ENCODE measurements at regions not wholly inside any gene's neighbourhood (a gene's known extent, or its start where the extent isn't known, plus 50 kb on each side); places are given as distances from the start of the nearest gene placed in this dataset.

DNA sequence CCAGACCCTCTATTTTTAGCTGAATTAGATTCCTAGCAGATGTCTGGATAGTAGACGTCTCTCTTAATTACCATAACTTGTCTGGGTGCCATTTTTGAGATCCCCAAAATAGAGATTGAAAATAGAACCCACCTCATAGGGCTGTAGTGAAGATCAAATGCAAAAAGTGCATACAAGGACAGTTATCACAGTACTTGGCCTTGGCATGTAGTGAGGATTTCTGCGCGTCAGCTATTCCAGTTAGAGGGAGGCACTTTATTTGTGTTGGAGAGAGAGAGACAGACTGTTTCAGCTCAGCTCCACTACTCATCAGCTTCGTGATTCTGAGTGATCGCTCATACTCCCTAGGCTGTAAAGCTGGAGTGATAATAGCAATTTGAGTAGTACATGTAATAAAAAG lies 59.6 kb upstream of the CDH13 start:
- in situ Hi-C loops (cut with MboI; ENCODE audit: low pct_unique_long_range_greater_than_20kb, low sequenced_read_pairs), result no loop called here
- DNase-seq, result no peak

DNA sequence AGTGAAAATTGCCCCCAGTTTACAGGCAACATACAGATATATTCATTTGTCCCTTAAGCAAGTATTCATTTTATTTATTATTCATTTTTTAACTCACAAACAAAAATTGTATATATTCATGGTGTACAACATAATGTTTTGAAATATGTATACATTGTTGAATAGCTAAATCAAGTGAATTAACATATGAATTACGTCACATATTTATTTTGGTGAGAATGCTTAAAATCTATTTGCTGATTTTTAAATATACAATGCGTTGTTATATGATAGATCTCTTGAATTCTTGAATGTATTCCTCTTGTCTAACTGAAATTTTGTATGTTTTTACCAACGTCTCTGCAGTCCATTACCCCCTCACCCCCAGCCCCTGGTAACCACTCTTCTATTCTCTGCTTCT lies 63.4 kb upstream of the CDH13 start:
- in situ Hi-C loops (cut with MboI; ENCODE audit: low pct_unique_long_range_greater_than_20kb, low sequenced_read_pairs), result no loop called here

GRCh38 chr16:82562183-82562683 lies 64.5 kb upstream of the CDH13 start:
- in situ Hi-C loops (cut with MboI; ENCODE audit: low pct_unique_long_range_greater_than_20kb, low sequenced_read_pairs), result no loop called here
- DNase-seq, result no peak

More for the DNA sequence above, 63.4 kb upstream of the CDH13 start:
- no peak for DNase-seq

DNA sequence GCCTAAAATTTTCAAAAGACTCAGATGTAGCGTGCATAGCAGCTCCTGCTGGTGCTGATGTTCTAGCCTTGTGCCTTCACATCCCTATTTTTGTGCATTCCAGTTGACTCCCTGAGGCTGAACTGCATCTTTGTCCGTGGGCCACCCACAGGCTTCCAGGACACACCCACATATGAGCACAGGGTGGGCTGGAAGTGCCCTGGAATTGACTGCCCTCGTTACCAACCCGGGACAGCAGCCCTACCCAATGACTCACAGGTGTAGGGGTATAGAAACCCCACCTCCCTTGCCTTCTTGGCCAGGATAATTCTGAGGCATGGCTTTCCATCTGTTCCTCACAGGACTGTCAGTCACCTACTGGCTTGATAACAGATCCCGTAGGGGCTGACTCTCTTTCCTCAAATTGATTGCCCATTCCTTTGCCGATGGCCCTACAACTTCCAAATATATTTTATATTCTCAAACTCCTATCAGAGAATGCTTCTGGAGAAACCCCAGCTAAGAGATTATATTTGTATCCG lies 65.9 kb upstream of the CDH13 start:
- in situ Hi-C loops (cut with MboI; ENCODE audit: low pct_unique_long_range_greater_than_20kb, low sequenced_read_pairs), result no loop called here
- DNase-seq, result no peak

- no peak for DNase-seq
Observed at GRCh38 chr16:82544378-82545160, 82.2 kb upstream of the CDH13 start.

DNA sequence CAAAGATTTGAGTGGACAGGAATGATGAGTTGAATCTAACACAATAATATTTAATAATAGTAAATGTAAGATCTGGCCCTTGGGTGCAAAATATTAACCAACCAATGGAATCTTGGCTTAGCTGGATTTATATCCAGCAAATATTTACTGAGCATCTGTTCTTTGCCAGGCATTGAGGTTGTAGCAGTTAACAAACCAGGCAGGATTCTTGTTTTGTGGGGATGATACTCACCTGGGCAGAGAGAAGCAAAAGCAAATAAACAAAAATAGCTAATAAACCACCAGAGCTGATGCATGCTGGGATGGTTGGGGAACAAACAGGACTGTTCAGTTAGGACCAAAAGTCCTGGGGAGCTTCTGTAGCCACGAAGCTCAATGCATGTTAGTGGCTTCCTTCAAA lies 84.1 kb upstream of the CDH13 start:
- in situ Hi-C loops (cut with MboI; ENCODE audit: low pct_unique_long_range_greater_than_20kb, low sequenced_read_pairs), result no loop called here
- DNase-seq, result no peak

More at GRCh38 chr16:82544378-82545160, 82.2 kb upstream of the CDH13 start:
- in situ Hi-C loops (cut with MboI; ENCODE audit: low pct_unique_long_range_greater_than_20kb, low sequenced_read_pairs), result no loop called here

- no peak for DNase-seq
- in situ Hi-C loops (cut with MboI; ENCODE audit: low pct_unique_long_range_greater_than_20kb, low sequenced_read_pairs), result no loop called here
Observed at GRCh38 chr16:82541103-82541502, 85.7 kb upstream of the CDH13 start.

GRCh38 chr16:82535764-82536163 lies 91.0 kb upstream of the CDH13 start:
- DNase-seq, result no peak
- in situ Hi-C loops (cut with MboI; ENCODE audit: low pct_unique_long_range_greater_than_20kb, low sequenced_read_pairs), result no loop called here

DNA sequence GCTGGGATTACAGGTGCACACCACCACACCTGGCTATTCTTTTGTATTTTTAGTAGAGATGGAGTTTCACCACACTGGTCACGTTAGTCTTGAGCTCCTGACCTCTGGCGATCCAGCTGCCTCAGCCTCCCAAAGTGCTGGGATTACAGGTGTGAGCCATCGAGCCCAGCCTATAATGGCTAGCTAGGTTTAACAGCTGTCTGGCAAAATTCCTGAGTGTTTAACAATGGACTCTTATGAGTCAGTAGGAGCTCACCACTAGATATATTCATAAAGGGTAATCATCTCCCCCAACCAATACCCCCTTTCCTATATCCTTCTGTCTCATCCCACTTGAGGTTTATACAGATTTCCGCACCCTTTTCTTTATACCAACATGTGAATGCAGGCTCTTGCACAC lies 91.5 kb upstream of the CDH13 start:
- DNase-seq, result no peak
- in situ Hi-C loops (cut with MboI; ENCODE audit: low pct_unique_long_range_greater_than_20kb, low sequenced_read_pairs), result no loop called here

DNA sequence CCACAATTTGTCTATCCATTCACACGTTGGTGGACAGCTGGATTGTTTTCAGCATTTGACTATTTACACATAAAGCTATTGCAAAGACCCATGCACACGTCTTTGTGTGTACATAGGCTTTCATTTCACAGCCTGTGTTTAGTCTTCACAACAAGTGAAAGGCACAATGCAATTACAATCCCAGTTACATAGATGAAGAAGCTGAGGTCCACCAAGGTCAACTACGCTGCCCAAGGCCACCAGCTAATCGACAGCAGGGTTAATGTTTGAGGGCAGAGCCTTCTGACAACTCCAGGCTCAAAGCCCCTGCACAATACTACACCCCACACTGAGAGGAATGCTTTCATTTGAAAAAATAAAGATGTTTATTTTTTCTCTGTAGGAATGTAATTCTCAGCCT lies 93.6 kb upstream of the CDH13 start:
- in situ Hi-C loops (cut with MboI; ENCODE audit: low pct_unique_long_range_greater_than_20kb, low sequenced_read_pairs), result no loop called here
- DNase-seq, result no peak

DNA sequence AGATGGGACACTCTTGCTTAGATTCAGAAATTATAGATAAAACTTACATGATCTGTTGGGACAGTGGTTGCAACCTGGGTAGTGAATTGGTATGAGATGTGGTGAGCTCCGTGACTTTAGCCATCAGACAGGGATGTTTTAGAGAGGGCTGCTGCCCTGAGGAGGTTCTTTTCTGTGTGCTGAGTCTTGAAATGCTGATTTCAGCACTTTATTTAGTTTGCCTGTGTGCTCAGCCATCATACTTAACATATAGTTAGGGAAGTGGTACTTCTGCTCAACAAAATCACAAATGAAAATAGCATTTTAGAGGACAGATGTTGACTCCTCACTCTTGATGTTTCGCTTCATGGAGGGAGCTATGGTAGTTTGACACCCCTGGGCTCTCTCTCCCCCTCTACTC lies 95.9 kb upstream of the CDH13 start:
- DNase-seq, result no peak

DNA sequence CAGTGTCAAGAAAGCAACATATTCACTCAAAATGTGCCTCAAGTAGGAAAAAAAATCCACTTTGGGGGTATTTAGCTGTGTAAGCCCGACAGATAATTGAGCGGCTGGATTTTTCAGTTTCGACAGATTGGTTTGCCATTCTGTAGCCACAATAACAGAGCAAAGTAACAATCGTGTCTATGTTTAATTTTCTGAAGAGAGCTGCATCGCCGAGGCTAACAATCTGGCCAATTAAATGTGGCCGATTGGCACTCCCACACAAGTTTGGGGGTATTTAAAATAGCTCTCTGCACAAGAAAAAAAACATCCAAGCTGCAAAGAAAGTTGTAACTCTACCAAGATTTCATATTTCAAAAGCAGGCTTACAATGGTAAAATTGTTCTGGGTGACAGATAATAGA lies 99.7 kb upstream of the CDH13 start:
- DNase-seq, result no peak
- in situ Hi-C loops (cut with MboI; ENCODE audit: low pct_unique_long_range_greater_than_20kb, low sequenced_read_pairs), result no loop called here

More for the DNA sequence above, 95.9 kb upstream of the CDH13 start:
- in situ Hi-C loops (cut with MboI; ENCODE audit: low pct_unique_long_range_greater_than_20kb, low sequenced_read_pairs), result no loop called here

DNA sequence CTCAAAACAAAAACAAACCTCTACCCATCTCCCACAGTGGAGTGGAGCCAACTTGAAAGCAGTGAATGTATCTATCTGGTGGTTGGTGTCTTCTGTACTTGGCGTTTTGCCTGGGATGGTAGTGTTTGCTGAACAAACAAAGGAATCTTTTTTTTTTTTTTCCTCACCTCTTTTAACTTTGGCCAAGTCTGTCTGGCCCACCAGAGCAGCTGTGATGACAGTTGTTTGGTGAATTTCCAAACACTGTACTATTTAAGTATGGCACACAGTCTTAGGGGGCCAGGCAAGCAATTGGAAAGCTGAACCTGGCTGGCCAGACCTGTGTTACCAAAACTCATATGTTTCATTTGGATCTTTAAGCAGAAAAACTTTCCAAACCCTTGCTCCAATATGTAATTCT lies 101.8 kb upstream of the CDH13 start:
- DNase-seq, result no peak
- in situ Hi-C loops (cut with MboI; ENCODE audit: low pct_unique_long_range_greater_than_20kb, low sequenced_read_pairs), result no loop called here

GRCh38 chr16:82523815-82524214 lies 103.0 kb upstream of the CDH13 start:
- no peak for DNase-seq
- in situ Hi-C loops (cut with MboI; ENCODE audit: low pct_unique_long_range_greater_than_20kb, low sequenced_read_pairs), result no loop called here

DNA sequence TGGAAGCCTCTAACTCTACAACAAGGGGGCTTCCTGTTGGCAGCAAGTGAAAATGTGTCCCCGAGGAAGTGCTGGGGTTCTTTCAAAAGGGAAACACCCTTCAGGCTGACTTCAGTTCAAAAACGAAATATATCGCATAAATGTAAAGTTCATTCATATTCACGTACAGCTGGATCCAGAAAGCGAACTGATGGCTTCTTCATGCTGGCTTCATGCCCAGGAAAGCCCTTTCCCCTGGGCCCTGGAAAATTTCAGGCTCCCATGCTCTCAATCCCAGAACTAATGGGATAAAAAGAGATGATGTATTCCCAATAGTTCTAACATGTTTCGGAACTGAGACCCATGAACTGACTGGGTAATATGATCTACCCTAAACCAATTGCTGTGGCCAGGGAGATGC lies 104.7 kb upstream of the CDH13 start:
- in situ Hi-C loops (cut with MboI; ENCODE audit: low pct_unique_long_range_greater_than_20kb, low sequenced_read_pairs), result no loop called here
- DNase-seq, result no peak

DNA sequence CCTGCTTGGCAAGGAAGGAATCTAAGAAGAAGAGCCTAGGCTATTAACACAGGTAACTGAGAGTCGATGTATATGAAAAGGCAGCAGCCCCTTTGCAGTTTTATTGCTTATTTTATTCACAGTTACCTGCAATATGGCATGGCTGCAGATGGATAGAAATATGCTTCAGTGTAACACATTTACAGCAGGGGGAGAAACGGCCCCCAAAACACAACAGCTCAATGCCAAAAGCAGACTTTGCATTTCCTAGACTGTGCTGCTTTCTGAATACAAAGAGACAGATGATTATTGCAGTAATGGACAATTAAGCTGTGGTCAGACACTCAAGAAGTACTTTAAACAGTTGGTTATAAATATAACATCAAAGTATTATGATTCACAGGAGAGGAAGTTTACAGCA lies 108.0 kb upstream of the CDH13 start:
- DNase-seq, result no peak

GRCh38 chr16:82514262-82514661 lies 112.5 kb upstream of the CDH13 start:
- no peak for DNase-seq
- in situ Hi-C loops (cut with MboI; ENCODE audit: low pct_unique_long_range_greater_than_20kb, low sequenced_read_pairs), result no loop called here

More for the DNA sequence above, 108.0 kb upstream of the CDH13 start:
- in situ Hi-C loops (cut with MboI; ENCODE audit: low pct_unique_long_range_greater_than_20kb, low sequenced_read_pairs), result no loop called here

DNA sequence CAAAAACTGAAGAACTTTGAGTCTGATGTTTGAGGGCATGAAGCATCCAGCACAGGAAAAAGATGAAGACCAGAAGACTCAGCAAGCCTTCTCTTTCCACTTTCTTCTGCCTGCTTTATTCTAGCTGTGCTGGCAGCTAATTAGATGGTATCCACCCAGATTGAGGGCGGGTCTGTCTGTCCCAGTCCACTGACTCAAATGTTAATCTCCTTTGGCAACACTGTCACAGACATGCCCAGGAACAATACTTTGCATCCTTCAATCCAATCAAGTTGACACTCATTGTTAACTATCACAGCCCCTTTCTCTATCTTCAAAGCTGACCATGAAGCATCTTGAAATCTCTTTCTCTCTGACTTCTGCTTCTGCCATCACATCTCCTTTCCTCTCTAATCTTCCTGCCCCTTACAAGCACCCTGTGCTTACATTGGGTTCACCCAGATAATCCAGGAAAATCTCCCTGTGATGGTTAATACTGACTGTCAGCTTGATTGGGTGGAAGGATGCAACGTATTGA lies 115.9 kb upstream of the CDH13 start:
- no peak for DNase-seq
- in situ Hi-C loops (cut with MboI; ENCODE audit: low pct_unique_long_range_greater_than_20kb, low sequenced_read_pairs), result no loop called here

DNA sequence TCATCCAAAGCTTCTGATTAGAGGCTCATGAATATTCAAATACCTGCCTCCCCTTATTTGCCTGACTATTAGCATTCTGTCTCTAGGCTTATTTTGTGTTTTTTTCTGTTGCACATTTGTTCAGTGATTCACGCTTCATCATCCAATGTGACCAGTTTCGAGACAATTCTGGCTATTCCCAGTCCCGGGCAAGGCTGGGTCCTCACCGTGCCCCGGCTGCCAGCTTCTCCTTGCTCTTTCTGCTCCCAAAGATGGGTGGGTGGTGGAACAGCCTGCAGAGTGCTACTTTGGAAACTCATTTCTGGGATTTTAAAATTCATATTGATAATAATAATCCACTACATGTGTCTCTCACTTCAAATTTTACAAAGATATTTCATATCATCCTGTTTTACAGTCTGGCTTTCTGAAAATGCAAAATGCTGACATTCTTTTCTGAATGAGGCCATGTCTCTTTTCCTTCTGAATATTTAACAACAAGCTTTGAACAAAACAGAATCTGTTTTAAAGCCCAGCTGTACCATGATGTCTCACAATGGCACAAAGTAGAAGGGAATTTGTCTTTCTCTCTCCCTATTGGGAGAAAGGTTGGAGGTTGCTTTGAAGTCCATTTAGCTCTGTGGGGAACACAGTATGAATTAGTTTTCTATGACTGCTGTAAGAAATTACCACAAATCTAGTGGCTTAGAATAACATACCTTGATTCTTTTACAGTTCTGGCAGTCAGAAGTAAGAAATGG lies 116.9 kb upstream of the CDH13 start:
- in situ Hi-C loops (cut with MboI; ENCODE audit: low pct_unique_long_range_greater_than_20kb, low sequenced_read_pairs), result no loop called here
- DNase-seq, result no peak

Data from KBM-7 (cell line).